Neural cell (in vitro differentiated cells): ENCODE measurements at regions not wholly inside any gene's neighbourhood (a gene's known extent, or its start where the extent isn't known, plus 50 kb on each side); places are given as distances from the start of the nearest gene placed in this dataset.

Experiments used
- H2AFZ ChIP-seq: fragments of 200-600, 300-800 bp; sonication (generic), shearing (Covaris generic); 2 replicates; pipeline ENCODE4 v1.6.0; 2014; ENCODE audit warnings: low read depth, mild to moderate bottlenecking, antibody characterized with exemption, low read length, moderate library complexity
- H3F3A ChIP-seq: fragments of 200-600 bp; shearing (Covaris generic); 2 replicates; pipeline ENCODE4 v1.6.1; 2016; ENCODE audit warnings: mild to moderate bottlenecking, moderate library complexity, mixed read lengths, antibody characterized with exemption, low read length; ENCODE audit not compliant: insufficient read depth, poor library complexity, severe bottlenecking
- H3K27ac ChIP-seq: fragments of 200-600, 300-800 bp; sonication (generic), shearing (Covaris generic); 2 replicates; pipeline ENCODE4 v1.5.1; 2014; ENCODE audit warnings: mild to moderate bottlenecking, low read length, moderate library complexity
- H3K27me3 ChIP-seq: fragments of 300-800, 200-600 bp; sonication (generic), shearing (Covaris generic); 2 replicates; pipeline ENCODE4 v1.6.0; 2014; ENCODE audit warnings: mild to moderate bottlenecking, low read depth, low read length, moderate library complexity; ENCODE audit not compliant: insufficient read depth
- H3K36me3 ChIP-seq: fragments of 300-800, 200-600 bp; sonication (generic), shearing (Covaris generic); 2 replicates; pipeline ENCODE4 v1.5.1; 2014; ENCODE audit warnings: mild to moderate bottlenecking, antibody characterized with exemption, low read length, moderate library complexity; ENCODE audit not compliant: insufficient read depth
- H3K4me2 ChIP-seq: fragments of 300-800, 200-600 bp; sonication (generic), shearing (Covaris generic); 2 replicates; pipeline ENCODE4 v1.6.0; 2014; ENCODE audit warnings: mild to moderate bottlenecking, low read length
- H3K4me3 ChIP-seq: fragments of 300-800, 200-600 bp; sonication (generic), shearing (Covaris generic); 2 replicates; pipeline ENCODE4 v1.5.1; 2014; ENCODE audit warnings: mild to moderate bottlenecking, low read length, moderate library complexity
- H3K79me2 ChIP-seq: fragments of 200-600 bp; shearing (Covaris generic); replicated peaks from 2 replicates; pipeline ENCODE4 v1.6.0; 2014; ENCODE audit warnings: mild to moderate bottlenecking, low read length, moderate library complexity; ENCODE audit not compliant: insufficient read depth
- H3K9ac ChIP-seq: fragments of 300-800, 200-600 bp; sonication (generic), shearing (Covaris generic); 2 replicates; pipeline ENCODE4 v1.6.1; 2016; ENCODE audit warnings: mild to moderate bottlenecking, low read length, mixed read lengths
- H3K9me2 ChIP-seq: fragments of 200-600 bp; shearing (Covaris generic); 2 replicates; pipeline ENCODE4 v1.6.1; 2016; ENCODE audit warnings: mild to moderate bottlenecking, low read length, mixed read lengths; ENCODE audit not compliant: insufficient read depth
- H3K9me3 ChIP-seq: fragments of 200-600, 300-800 bp; sonication (generic), shearing (Covaris generic); 2 replicates; pipeline ENCODE4 v1.6.1; 2016; ENCODE audit warnings: mild to moderate bottlenecking, mixed run types, low read length, moderate library complexity, mixed read lengths
- H4K20me1 ChIP-seq: fragments of 200-600 bp; shearing (Covaris generic); 2 replicates; pipeline ENCODE4 v1.6.1; 2016; ENCODE audit warnings: mild to moderate bottlenecking, mixed run types; ENCODE audit not compliant: insufficient read depth
- EP300 ChIP-seq: fragments of 450-650 bp; conservative IDR thresholded peaks from 2 replicates; pipeline ENCODE4 v1.6.1; 2014; ENCODE audit warnings: antibody characterized with exemption, mild to moderate bottlenecking, moderate library complexity; ENCODE audit not compliant: poor library complexity, severe bottlenecking
- EZH2 ChIP-seq: fragments of 200-600, 300-800 bp; shearing (Covaris generic), sonication (generic); IDR thresholded peaks from 2 replicates; pipeline ENCODE4 v1.6.1; 2014; ENCODE audit warnings: antibody characterized with exemption, low read length, borderline replicate concordance, mild to moderate bottlenecking; ENCODE audit not compliant: insufficient read depth, poor library complexity, severe bottlenecking
- MXI1 ChIP-seq: fragments of 450-650 bp; conservative IDR thresholded peaks from 2 replicates; pipeline ENCODE4 v1.6.1; 2014; ENCODE audit warnings: antibody characterized with exemption, mild to moderate bottlenecking; ENCODE audit not compliant: poor library complexity, severe bottlenecking
- POLR2AphosphoS5 ChIP-seq: IDR thresholded peaks from 2 replicates; pipeline ENCODE4 v1.6.1; 2012
- RAD21 ChIP-seq: fragments of 450-650 bp; conservative IDR thresholded peaks from 2 replicates; pipeline ENCODE4 v1.6.1; 2014; ENCODE audit warnings: antibody characterized with exemption, mild to moderate bottlenecking, moderate library complexity
- SMC3 ChIP-seq: fragments of 450-650 bp; conservative IDR thresholded peaks from 2 replicates; pipeline ENCODE4 v1.6.1; 2014; ENCODE audit warnings: antibody characterized with exemption, mild to moderate bottlenecking, moderate library complexity; ENCODE audit not compliant: poor library complexity
- TAF1 ChIP-seq: IDR thresholded peaks from 2 replicates; pipeline ENCODE4 v1.6.1; 2012; ENCODE audit warnings: low read depth
- TF ChIP-seq, protein P1 (sequence below): fragments of 450-650 bp; IDR thresholded peaks from 2 replicates; pipeline ENCODE4 v1.5.1; 2014; ENCODE audit warnings: antibody characterized with exemption, mild to moderate bottlenecking, moderate library complexity; ENCODE audit not compliant: poor library complexity, severe bottlenecking

DNA sequence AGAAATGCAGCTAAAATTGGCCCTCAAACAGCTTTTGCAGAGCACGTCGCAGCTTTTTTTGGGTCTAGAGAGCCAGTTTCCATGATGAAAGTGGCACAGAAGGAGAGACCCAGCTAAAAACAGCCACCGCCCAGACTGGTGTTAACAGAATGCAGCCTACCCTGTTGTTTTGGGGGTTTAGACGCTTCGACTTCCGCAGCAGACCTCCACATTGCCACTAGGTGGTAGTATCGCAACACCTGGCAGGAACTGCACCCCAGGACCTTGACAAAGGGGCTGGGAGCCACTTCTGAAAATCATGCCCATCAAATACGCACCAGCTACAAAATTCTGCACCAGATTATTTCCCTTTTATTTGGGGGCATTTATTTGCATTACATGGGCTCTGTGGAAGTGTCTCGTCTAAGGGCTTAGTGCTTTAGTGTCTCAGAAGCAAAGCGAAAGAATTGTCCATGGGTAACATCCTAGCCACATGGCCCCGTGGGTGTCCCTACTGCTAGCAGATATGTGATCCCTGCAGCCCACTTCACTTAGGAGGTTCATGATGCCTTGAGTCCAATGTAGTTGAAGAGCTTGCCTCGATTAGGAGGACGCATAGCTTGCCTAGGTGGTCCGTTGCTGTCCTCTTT, 167.1 kb downstream of the HAPSTR1 start:
- Histone ChIP-seq H3K36me3 (no peaks in the 10 kb centered on the region), H2AFZ (no peak overlapping the region)
- TF ChIP-seq RAD21: peak; percentile 93
- TF ChIP-seq EZH2: no peak
- no peak for TF ChIP-seq MXI1
- TF ChIP-seq, protein P1, sequence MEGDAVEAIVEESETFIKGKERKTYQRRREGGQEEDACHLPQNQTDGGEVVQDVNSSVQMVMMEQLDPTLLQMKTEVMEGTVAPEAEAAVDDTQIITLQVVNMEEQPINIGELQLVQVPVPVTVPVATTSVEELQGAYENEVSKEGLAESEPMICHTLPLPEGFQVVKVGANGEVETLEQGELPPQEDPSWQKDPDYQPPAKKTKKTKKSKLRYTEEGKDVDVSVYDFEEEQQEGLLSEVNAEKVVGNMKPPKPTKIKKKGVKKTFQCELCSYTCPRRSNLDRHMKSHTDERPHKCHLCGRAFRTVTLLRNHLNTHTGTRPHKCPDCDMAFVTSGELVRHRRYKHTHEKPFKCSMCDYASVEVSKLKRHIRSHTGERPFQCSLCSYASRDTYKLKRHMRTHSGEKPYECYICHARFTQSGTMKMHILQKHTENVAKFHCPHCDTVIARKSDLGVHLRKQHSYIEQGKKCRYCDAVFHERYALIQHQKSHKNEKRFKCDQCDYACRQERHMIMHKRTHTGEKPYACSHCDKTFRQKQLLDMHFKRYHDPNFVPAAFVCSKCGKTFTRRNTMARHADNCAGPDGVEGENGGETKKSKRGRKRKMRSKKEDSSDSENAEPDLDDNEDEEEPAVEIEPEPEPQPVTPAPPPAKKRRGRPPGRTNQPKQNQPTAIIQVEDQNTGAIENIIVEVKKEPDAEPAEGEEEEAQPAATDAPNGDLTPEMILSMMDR: peak; percentile 90
- TF ChIP-seq TAF1: no peak
- TF ChIP-seq SMC3: peak; percentile 93

DNA sequence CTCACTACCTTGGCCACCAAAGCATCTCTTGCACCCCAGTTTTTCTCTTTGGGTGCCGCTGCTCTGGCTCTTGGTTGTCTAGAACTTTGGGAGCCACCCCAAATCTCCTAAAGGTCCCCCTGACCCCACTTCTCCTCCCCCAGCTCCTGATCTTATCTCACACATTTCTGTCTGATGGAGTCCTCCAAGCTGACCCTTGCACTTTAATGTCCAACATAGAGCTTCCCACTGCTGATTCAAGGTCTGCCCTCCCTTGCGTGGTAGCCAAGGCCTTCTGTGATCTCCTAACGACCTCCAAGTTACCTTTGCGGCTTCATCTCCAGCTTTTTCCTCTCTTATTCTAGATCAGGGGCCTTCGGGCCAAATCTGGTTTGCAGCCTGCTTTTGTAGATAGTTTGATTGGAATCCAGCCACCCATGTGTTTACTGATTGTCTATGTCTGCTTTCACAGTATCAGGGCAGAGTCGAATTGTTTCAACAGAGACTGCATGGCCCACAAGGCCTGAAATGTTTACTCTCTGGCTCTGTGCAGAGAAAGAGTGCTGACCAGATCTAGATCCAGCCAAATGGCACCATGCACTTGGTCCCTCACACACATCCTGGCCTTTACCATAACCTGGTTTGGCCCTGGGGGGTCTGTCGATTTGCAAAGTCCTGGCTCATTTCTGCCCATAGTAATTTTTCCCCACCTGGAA, 168.6 kb downstream of the HAPSTR1 start:
- no peaks in the 10 kb centered on the region for H3K79me2 ChIP-seq
- H4K20me1 ChIP-seq: no peaks in the 10 kb centered on the region
- H3F3A ChIP-seq: no peaks in the 10 kb centered on the region
- H3K9me3 ChIP-seq: no peaks in the 10 kb centered on the region
- H3K27me3 ChIP-seq: no peaks in the 10 kb centered on the region
- H2AFZ ChIP-seq: no peak overlapping the region
- no peaks in the 10 kb centered on the region for H3K36me3 ChIP-seq
- H3K9ac ChIP-seq: no peak overlapping the region
- TF ChIP-seq TAF1 (no peak), EZH2 (no peak)
- H3K4me2 ChIP-seq: no peak overlapping the region
- no peak overlapping the region for H3K4me3 ChIP-seq
- no peaks in the 10 kb centered on the region for H3K9me2 ChIP-seq
- H3K27ac ChIP-seq: no peak overlapping the region

More for the DNA sequence above, 167.1 kb downstream of the HAPSTR1 start:
- Histone ChIP-seq H3K9ac (no peak overlapping the region), H3F3A (no peaks in the 10 kb centered on the region), H3K27me3 (no peaks in the 10 kb centered on the region), H3K4me3 (no peak overlapping the region), H3K4me2 (no peak overlapping the region), H3K9me3 (no peaks in the 10 kb centered on the region), H3K79me2 (no peaks in the 10 kb centered on the region), H3K27ac (no peak overlapping the region), H3K9me2 (no peaks in the 10 kb centered on the region), H4K20me1 (no peaks in the 10 kb centered on the region)

DNA sequence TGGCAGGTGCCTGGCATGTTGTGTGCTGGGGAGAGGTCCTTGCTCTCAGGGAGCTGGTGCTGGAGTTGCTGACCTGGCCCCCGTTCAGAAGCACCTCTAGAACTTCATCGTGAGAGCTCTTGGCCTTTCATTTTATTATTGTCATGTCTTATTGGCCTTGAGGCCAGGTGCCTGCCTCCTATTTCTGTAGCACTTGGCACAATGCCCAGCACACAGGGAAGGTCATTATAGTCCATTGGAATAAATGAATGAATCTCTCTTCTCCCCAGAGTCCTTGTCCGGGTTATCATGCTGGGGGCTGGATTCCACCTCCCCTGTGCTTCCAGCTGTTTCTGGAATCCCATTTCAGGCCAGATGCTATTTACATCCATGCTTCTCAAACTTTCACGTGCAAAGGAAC, 169.2 kb downstream of the HAPSTR1 start:
- Histone ChIP-seq H3K27me3 (no peaks in the 10 kb centered on the region), H3K9ac (no peak overlapping the region), H3K9me2 (no peaks in the 10 kb centered on the region), H2AFZ (no peak overlapping the region), H3K79me2 (no peaks in the 10 kb centered on the region), H3K4me3 (no peak overlapping the region), H3K9me3 (no peaks in the 10 kb centered on the region), H3F3A (no peaks in the 10 kb centered on the region), H3K27ac (no peak overlapping the region), H4K20me1 (no peaks in the 10 kb centered on the region), H3K36me3 (no peaks in the 10 kb centered on the region), H3K4me2 (no peak overlapping the region)
- no peak for TF ChIP-seq SMC3
- no peak for TF ChIP-seq EP300
- no peak for TF ChIP-seq POLR2AphosphoS5
